ENCODE measurements at regions not wholly inside any gene's neighbourhood (a gene's known extent, or its start where the extent isn't known, plus 50 kb on each side); places are given as distances from the start of the nearest gene placed in this dataset.

GRCh38 chr6:81694855-81695254 lies 57.6 kb downstream of the TENT5A start:
- no peak for DNase-seq (ENCODE audit: low spot score)
- TF ChIP-seq FOXA1 (IDR thresholded peaks at IDR 0.05): no peak
- TF ChIP-seq TAF1 (conservative IDR thresholded peaks at IDR 0.05): no peak
- no peak for TF ChIP-seq FOXA2 (IDR thresholded peaks at IDR 0.05)
- no peak for TF ChIP-seq CTCF (IDR thresholded peaks at IDR 0.05; ENCODE audit: low read depth, low read length, missing input control)
- TF ChIP-seq JUND (IDR thresholded peaks at IDR 0.05): no peak
- TF ChIP-seq SP1 (IDR thresholded peaks at IDR 0.05): no peak
- TF ChIP-seq REST (IDR thresholded peaks at IDR 0.05): no peak
- TF ChIP-seq GABPA (IDR thresholded peaks at IDR 0.05 in 1 of 2, conservative IDR thresholded peaks at IDR 0.05 in 1 of 2): no peak
- TF ChIP-seq ATF3 (IDR thresholded peaks at IDR 0.05): no peak
- TF ChIP-seq YY1 (IDR thresholded peaks at IDR 0.05): no peak
- TF ChIP-seq EGR1 (IDR thresholded peaks at IDR 0.05; ENCODE audit: low read depth in 2 of 2): no peak
- TF ChIP-seq HNF4A (conservative IDR thresholded peaks at IDR 0.05): no peak
- no peak for TF ChIP-seq ZBTB33 (IDR thresholded peaks at IDR 0.05)
- WGBS: 88% methylated on average over 1 of the region's 1 CpG
- Histone ChIP-seq H3K9ac (ENCODE audit: low read depth in 1 of 2, low read length in 2 of 2) (no peak overlapping the region), H3K4me1 (ENCODE audit: control insufficient read depth in 4 of 4, insufficient read depth in 4 of 4, low read length in 3 of 4) (peaks cover 0 to 4% (median 2%) of the 10 kb centered on the region in 4 donors), H3K9me3 (ENCODE audit: control insufficient read depth in 4 of 4, low read length in 3 of 4) (no peaks in the 10 kb centered on the region), H3K27ac (ENCODE audit: low read depth in 1 of 2, low read length in 2 of 2) (no peak overlapping the region), H3K27me3 (ENCODE audit: control insufficient read depth in 4 of 4, insufficient read depth in 4 of 4, low read length in 3 of 4) (no peaks in the 10 kb centered on the region), H3K4me3 (ENCODE audit: low read depth in 1 of 3, low read length in 3 of 3) (no peak overlapping the region), H3K36me3 (ENCODE audit: control insufficient read depth in 4 of 4, insufficient read depth in 3 of 4, low read depth in 1 of 4, low read length in 3 of 4) (no peaks in the 10 kb centered on the region)

- Histone ChIP-seq H3K9me3 (ENCODE audit: control insufficient read depth in 4 of 4, low read length in 3 of 4) (no peaks in the 10 kb centered on the region), H3K9ac (ENCODE audit: low read depth in 1 of 2, low read length in 2 of 2) (no peak overlapping the region), H3K4me3 (ENCODE audit: low read depth in 1 of 3, low read length in 3 of 3) (no peak overlapping the region), H3K4me1 (ENCODE audit: control insufficient read depth in 4 of 4, insufficient read depth in 4 of 4, low read length in 3 of 4) (peaks cover 0 to 4% (median 2%) of the 10 kb centered on the region in 4 donors), H3K27ac (ENCODE audit: low read depth in 1 of 2, low read length in 2 of 2) (no peak overlapping the region), H3K36me3 (ENCODE audit: control insufficient read depth in 4 of 4, insufficient read depth in 3 of 4, low read depth in 1 of 4, low read length in 3 of 4) (no peaks in the 10 kb centered on the region), H3K27me3 (ENCODE audit: control insufficient read depth in 4 of 4, insufficient read depth in 4 of 4, low read length in 3 of 4) (no peaks in the 10 kb centered on the region)
- WGBS: 85% methylated on average over 2 of the region's 2 CpGs
- DNase-seq (ENCODE audit: low spot score): no peak
- no peak for TF ChIP-seq CTCF (IDR thresholded peaks at IDR 0.05; ENCODE audit: low read depth, low read length, missing input control)
- no peak for TF ChIP-seq TAF1 (conservative IDR thresholded peaks at IDR 0.05)
- TF ChIP-seq MAX (IDR thresholded peaks at IDR 0.05): no peak
- no peak for TF ChIP-seq HNF4A (conservative IDR thresholded peaks at IDR 0.05)
- no peak for TF ChIP-seq GABPA (IDR thresholded peaks at IDR 0.05 in 1 of 2, conservative IDR thresholded peaks at IDR 0.05 in 1 of 2)
- no peak for TF ChIP-seq YY1 (IDR thresholded peaks at IDR 0.05)
- no peak for TF ChIP-seq RXRA (IDR thresholded peaks at IDR 0.05)
- TF ChIP-seq REST (IDR thresholded peaks at IDR 0.05): no peak
- no peak for TF ChIP-seq EGR1 (IDR thresholded peaks at IDR 0.05; ENCODE audit: low read depth in 2 of 2)
- no peak for TF ChIP-seq ZBTB33 (IDR thresholded peaks at IDR 0.05)
Measured at GRCh38 chr6:81694207-81694606, 58.3 kb downstream of the TENT5A start.
